GM23338 (cell line): ENCODE measurements at regions not wholly inside any gene's neighbourhood (a gene's known extent, or its start where the extent isn't known, plus 50 kb on each side); places are given as distances from the start of the nearest gene placed in this dataset.

Source experiments
- ATAC-seq: fragments of 200-7000 bp; cut with Tn5 transposase; 3 replicates; pipeline ENCODE4 v1.9.1; 2020
- DNase-seq: peaks from one replicate; pipeline ENCODE4 v3.0.0-alpha.2; 2015; ENCODE audit warnings: low spot score
- H2AFZ ChIP-seq: fragments of 200-600 bp; sonication (generic); 2 replicates; pipeline ENCODE4 v1.8.0; 2016; ENCODE audit warnings: antibody characterized with exemption, mild to moderate bottlenecking, moderate library complexity
- H3F3A ChIP-seq: fragments of 200-600 bp; sonication (generic); replicated peaks from 2 replicates; pipeline ENCODE4 v1.8.0; 2017; ENCODE audit warnings: antibody characterized with exemption, mixed run types, low read depth
- H3K27ac ChIP-seq: fragments of 200-600 bp; sonication (generic); 2 replicates; pipeline ENCODE4 v1.6.1; 2016; ENCODE audit warnings: low read depth
- H3K27me3 ChIP-seq: fragments of 200-600 bp; sonication (generic); 2 replicates; pipeline ENCODE4 v1.8.0; 2016; ENCODE audit warnings: mild to moderate bottlenecking, mixed run types, moderate library complexity; ENCODE audit not compliant: insufficient read depth
- H3K36me3 ChIP-seq: fragments of 200-600 bp; sonication (generic); 2 replicates; pipeline ENCODE4 v1.8.0; 2016; ENCODE audit warnings: mild to moderate bottlenecking; ENCODE audit not compliant: insufficient read depth
- H3K4me1 ChIP-seq: fragments of 200-600 bp; sonication (generic); 2 replicates; pipeline ENCODE4 v1.8.0; 2016; ENCODE audit warnings: mild to moderate bottlenecking, moderate library complexity; ENCODE audit not compliant: insufficient read depth
- H3K4me2 ChIP-seq: fragments of 200-600 bp; sonication (generic); 2 replicates; pipeline ENCODE4 v1.7.1; 2017; ENCODE audit warnings: mixed run types
- H3K4me3 ChIP-seq: fragments of 200-600 bp; sonication (generic); 2 replicates; pipeline ENCODE4 v1.6.1; 2016; ENCODE audit warnings: mixed run types
- H3K79me2 ChIP-seq: fragments of 200-600 bp; sonication (generic); replicated peaks from 2 replicates; pipeline ENCODE4 v1.8.0; 2017; ENCODE audit warnings: mild to moderate bottlenecking; ENCODE audit not compliant: insufficient read depth
- H3K9me2 ChIP-seq: fragments of 200-600 bp; sonication (generic); 2 replicates; pipeline ENCODE4 v1.8.0; 2017; ENCODE audit not compliant: insufficient read depth
- H4K20me1 ChIP-seq: fragments of 200-600 bp; sonication (generic); replicated peaks from 2 replicates; pipeline ENCODE4 v1.8.0; 2017; ENCODE audit warnings: mild to moderate bottlenecking; ENCODE audit not compliant: insufficient read depth
- H3K27ac Mint-ChIP-seq: 2 replicates; pipeline ENCODE4 v1.8.0; 2020; ENCODE audit warnings: inconsistent platforms, mild to moderate bottlenecking, moderate library complexity, mixed read lengths
- H3K27me3 Mint-ChIP-seq: 3 replicates; pipeline ENCODE4 v1.8.0; 2022; ENCODE audit warnings: low read depth, mild to moderate bottlenecking, moderate library complexity, mixed read lengths, inconsistent platforms; ENCODE audit not compliant: insufficient read depth, poor library complexity
- H3K36me3 Mint-ChIP-seq: 3 replicates; pipeline ENCODE4 v1.8.0; 2021; ENCODE audit warnings: low read depth, mild to moderate bottlenecking, inconsistent platforms, moderate library complexity, mixed read lengths
- H3K4me1 Mint-ChIP-seq: 3 replicates; pipeline ENCODE4 v1.8.0; 2020; ENCODE audit warnings: mild to moderate bottlenecking, inconsistent platforms, mixed read lengths
- H3K4me3 Mint-ChIP-seq: 3 replicates; pipeline ENCODE4 v1.8.0; 2021; ENCODE audit warnings: moderate library complexity, mild to moderate bottlenecking, inconsistent platforms, mixed read lengths
- H3K9me3 Mint-ChIP-seq: 3 replicates; pipeline ENCODE4 v1.8.0; 2020; ENCODE audit warnings: moderate library complexity, mild to moderate bottlenecking, inconsistent platforms, mixed read lengths
- ETS1 ChIP-seq: IDR thresholded peaks from 2 replicates; pipeline ENCODE4 v1.6.1; 2016; ENCODE audit warnings: antibody characterized with exemption
- EZH2 ChIP-seq: fragments of 200-600 bp; sonication (generic); IDR thresholded peaks from one replicate; pipeline ENCODE4 v1.8.0; 2017; ENCODE audit warnings: antibody characterized with exemption, mild to moderate bottlenecking, low read depth; ENCODE audit not compliant: unreplicated experiment
- EZH2phosphoT487 ChIP-seq: fragments of 200-600 bp; sonication (generic); IDR thresholded peaks from one replicate; pipeline ENCODE4 v1.8.1; 2018; ENCODE audit warnings: antibody characterized with exemption; ENCODE audit not compliant: unreplicated experiment
- NANOG ChIP-seq: IDR thresholded peaks from 2 replicates; pipeline ENCODE4 v1.6.1; 2016; ENCODE audit warnings: antibody characterized with exemption, borderline replicate concordance
- ZNF331 ChIP-seq: fragments of 250-450 bp; sonication (Bioruptor Pico); IDR thresholded peaks from 2 replicates; pipeline ENCODE4 v1.5.0; 2020; ENCODE audit warnings: low read depth, mild to moderate bottlenecking, moderate library complexity
- ZNF462 ChIP-seq: fragments of 250-450 bp; sonication (Bioruptor Pico); IDR thresholded peaks from 2 replicates; pipeline ENCODE4 v1.5.0; 2020; ENCODE audit warnings: mild to moderate bottlenecking, moderate library complexity
- TF ChIP-seq, protein P1 (sequence below), 2 experiments: fragments of 200-600 bp in 1 of 2; sonication (generic) in 1 of 2; conservative IDR thresholded peaks; 2 replicates each; pipeline versions ENCODE4 v1.5.1 to v1.6.1; 2016 to 2017; ENCODE audit warnings: antibody characterized with exemption in 2 of 2, low read depth in 2 of 2, mild to moderate bottlenecking in 2 of 2, moderate library complexity in 1 of 2

GRCh38 chr17:83029571-83029970 is 49.8 kb upstream of the METRNL start:
- Histone ChIP-seq H3K36me3 (no peaks in the 10 kb centered on the region), H3K79me2 (no peaks in the 10 kb centered on the region), H3F3A (no peaks in the 10 kb centered on the region), H2AFZ (no peak overlapping the region), H3K4me2 (no peak overlapping the region), H3K4me3 (no peak overlapping the region), H3K27ac (no peak overlapping the region), H3K9me2 (no peaks in the 10 kb centered on the region), H3K27me3 (no peaks in the 10 kb centered on the region), H3K4me1 (no peaks in the 10 kb centered on the region), H4K20me1 (no peaks in the 10 kb centered on the region)
- no peak overlapping the region for H3K27ac Mint-ChIP-seq
- peaks cover 41% of the 10 kb centered on the region for H3K36me3 Mint-ChIP-seq
- H3K4me1 Mint-ChIP-seq: no peaks in the 10 kb centered on the region; the same call in 2 of the 3 replicates
- H3K4me3 Mint-ChIP-seq: no peak overlapping the region
- DNase-seq: no peak
- H3K9me3 Mint-ChIP-seq: peaks cover 17% of the 10 kb centered on the region
- H3K27me3 Mint-ChIP-seq: peaks cover 9% of the 10 kb centered on the region
- TF ChIP-seq ETS1: no peak
- TF ChIP-seq, protein P1, sequence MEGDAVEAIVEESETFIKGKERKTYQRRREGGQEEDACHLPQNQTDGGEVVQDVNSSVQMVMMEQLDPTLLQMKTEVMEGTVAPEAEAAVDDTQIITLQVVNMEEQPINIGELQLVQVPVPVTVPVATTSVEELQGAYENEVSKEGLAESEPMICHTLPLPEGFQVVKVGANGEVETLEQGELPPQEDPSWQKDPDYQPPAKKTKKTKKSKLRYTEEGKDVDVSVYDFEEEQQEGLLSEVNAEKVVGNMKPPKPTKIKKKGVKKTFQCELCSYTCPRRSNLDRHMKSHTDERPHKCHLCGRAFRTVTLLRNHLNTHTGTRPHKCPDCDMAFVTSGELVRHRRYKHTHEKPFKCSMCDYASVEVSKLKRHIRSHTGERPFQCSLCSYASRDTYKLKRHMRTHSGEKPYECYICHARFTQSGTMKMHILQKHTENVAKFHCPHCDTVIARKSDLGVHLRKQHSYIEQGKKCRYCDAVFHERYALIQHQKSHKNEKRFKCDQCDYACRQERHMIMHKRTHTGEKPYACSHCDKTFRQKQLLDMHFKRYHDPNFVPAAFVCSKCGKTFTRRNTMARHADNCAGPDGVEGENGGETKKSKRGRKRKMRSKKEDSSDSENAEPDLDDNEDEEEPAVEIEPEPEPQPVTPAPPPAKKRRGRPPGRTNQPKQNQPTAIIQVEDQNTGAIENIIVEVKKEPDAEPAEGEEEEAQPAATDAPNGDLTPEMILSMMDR (conservative IDR thresholded peaks at IDR 0.05; ENCODE audit: low read depth in 2 of 2): no peak
- no peak for TF ChIP-seq EZH2phosphoT487
- no peak for TF ChIP-seq NANOG
- no peak for TF ChIP-seq ZNF331 (CRISPR knock-in tag)
- TF ChIP-seq ZNF462: no peak
- TF ChIP-seq EZH2: no peak
- ATAC-seq: no peak
